Effector CD8-positive, alpha-beta T cell (primary cell): ENCODE measurements at regions not wholly inside any gene's neighbourhood (a gene's known extent, or its start where the extent isn't known, plus 50 kb on each side); places are given as distances from the start of the nearest gene placed in this dataset.
"Not testable (repeated sequence)": the region's sequence is repeated elsewhere in the genome, so short reads cannot be mapped to it uniquely, and the experiment has no call there.

Experiments
- DNase-seq: peaks from one replicate; lab custom pipeline; 2025; lab: John Stamatoyannopoulos, UW

DNA sequence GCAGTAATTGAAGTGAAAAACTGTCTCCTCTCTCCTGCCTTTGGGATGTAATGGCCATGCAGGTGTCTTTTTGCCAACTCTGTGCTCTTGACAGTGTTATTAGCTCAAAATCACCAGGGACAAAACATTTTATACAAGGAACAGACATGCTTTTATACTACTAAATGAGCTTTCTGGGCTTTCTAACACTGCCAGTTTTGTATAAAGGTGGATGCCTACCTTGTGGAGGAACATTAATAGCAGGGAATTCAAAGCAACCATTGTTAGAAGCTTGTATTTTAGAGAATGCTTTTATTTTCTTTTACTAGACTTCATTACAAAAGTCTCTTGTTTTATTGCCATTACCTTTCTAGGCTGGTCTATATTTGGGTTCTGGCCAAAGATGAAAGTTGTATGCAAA is 54.7 kb upstream of the ARSJ start:
- DNase-seq = no peak

DNA sequence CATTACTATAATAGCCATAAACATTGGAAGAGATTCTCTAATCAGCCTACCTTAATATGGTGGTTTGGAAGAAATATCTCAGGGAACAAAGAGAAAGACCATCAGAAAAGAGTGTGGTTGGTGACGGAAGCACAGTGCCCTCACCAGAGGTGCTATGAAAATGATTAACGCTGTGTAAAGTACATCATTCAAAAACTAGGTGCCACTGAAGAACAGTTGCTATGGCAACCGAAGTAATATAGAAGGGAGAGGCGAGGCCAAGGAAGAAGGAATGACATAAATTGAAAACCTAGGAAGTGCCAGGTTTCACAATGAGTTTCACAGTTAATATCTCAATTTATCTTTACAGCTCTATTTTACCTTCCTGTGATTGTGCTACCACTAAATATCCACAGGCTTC is 57.0 kb upstream of the ARSJ start:
- DNase-seq = no peak

- DNase-seq = no peak
Measured at GRCh38 chr4:114036864-114037263, 57.4 kb upstream of the ARSJ start.

DNA sequence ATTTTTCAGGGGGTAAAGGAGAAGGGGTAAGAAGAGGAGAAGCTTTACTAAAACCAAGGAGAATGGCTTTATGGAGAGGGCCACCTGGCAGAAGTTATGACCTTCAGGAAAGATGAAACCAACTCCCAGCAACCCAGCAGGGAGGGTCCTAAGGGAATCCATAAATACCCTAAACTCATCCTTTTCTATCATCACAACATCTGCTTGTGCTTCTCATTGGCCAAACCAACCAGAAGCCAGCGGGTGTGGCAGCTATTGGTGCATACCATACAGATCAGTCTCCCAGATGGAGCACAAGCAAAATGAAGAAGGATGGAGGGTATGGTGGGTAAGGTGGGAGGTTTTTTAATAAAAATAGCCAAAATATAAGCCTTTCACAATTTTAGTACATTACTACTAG is 58.5 kb upstream of the ARSJ start:
- no peak for DNase-seq

- no peak for DNase-seq
Measured at GRCh38 chr4:114038762-114039387, 59.4 kb upstream of the ARSJ start.

DNA sequence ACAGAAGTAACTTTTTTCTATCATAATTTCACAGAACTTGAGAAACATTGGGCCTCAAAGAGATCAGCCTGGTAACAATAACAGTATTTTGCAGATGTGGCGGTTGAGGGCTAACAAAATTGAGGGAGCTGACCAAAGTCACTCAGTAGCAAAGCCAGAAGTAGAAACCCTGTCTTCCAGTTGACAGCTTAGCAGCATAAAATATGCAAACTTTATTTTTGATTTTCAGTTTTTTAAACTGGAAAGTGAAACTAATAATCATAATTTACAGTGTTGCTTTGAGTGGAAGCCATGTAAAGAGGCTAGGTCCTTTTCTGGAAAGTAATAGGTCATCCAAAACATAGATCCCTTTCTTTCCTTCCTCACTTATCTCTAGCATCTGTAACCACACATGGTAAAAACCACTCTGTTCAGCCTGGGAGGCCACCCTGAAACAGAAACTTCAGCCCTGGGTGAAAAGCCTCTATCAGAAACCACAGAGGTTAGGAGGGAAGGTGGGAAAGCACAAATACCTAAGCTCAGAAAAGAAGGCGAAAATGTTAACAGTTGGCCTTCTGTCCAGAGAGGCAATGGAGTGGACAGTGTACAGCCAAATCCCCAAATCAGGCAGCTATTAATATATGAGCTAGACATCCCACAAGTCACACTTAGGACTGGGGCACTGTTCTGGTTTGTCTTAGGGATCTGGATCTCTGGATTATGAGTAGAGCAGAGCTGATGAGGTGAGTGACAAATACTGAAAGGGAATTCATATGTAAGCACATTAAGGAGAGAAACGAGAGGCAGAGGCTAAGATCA is 61.1 kb upstream of the ARSJ start:
- no peak for DNase-seq

- no peak for DNase-seq
Measured at GRCh38 chr4:114041117-114041475, 61.6 kb upstream of the ARSJ start.

- DNase-seq = no peak
Measured at GRCh38 chr4:114043116-114043515, 63.7 kb upstream of the ARSJ start.

DNA sequence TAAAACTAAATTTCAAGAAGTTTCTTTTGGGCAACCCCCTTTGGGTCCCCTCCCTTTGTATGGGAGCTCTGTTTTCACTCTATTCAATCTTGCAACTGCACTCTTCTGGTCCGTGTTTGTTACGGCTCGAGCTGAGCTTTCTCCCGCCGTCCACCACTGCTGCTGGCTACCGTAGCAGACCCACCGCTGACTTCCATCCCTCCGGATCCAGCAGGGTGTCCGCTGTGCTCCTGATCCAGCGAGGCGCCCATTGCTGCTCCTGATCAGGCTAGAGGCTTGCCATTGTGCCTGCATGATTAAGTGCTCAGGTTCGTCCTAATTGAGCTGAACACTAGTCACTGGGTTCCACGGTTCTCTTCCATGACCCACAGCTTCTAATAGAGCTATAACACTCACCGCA is 64.9 kb upstream of the ARSJ start:
- DNase-seq = not testable (repeated sequence)

- no peak for DNase-seq
Measured at GRCh38 chr4:114046331-114046730, 66.9 kb upstream of the ARSJ start.

DNA sequence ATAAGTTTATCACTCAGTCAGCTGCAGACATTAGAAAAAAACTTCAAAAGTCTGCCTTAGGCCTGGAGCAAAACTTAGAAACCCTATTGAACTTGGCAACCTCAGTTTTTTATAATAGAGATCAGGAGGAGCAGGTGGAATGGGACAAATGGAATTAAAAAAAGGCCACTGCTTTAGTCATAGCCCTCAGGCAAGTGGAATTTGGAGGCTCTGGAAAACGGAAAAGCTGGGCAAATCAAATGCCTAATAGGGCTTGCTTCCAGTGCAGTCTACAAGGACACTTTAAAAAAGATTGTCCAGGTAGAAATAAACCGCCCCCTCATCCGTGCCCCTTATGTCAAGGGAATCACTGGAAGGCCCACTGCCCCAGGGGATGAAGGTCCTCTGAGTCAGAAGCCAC is 68.7 kb upstream of the ARSJ start:
- DNase-seq = not testable (repeated sequence)

DNA sequence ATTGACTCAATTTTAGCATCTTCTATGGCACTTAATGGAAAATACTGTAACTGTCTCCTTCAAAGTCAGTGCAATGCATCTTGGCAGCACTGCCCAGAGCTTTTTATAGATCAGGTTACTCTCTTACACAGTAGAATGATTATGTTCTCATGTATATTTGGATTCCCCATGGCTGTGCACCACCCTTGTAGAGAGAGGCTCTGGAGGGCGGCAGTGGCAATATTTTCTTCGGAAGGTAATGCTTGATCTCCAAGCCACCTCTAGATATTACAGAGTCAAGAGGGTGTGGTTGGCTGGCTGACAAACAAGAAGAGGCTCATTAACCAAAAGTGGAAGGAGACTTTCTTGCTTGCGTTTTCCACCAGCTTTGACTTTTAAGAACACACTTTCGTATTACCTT is 72.8 kb upstream of the ARSJ start:
- DNase-seq = no peak

GRCh38 chr4:114056599-114056998 is 77.2 kb upstream of the ARSJ start:
- no peak for DNase-seq

DNA sequence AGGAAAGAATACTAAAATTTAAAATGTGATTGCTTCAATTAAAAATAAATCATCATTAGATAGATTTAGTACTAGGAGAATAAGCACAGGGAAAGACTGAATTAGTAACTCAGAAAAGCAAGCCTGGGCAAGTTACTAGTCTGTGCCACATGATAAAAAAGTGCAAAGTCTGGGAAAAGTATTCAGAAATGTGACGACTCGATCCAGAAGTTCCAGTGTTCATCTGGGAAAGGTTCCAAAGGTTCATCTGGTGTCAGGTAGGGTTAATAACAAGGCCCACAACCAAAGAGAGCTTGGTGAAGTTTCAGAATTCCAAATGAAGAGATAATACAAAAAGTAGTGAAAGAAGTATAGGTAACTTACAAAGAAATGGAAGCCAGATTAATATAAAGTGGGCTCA is 78.3 kb upstream of the ARSJ start:
- no peak for DNase-seq

GRCh38 chr4:114062499-114062898 is 83.1 kb upstream of the ARSJ start:
- DNase-seq = no peak

GRCh38 chr4:114072781-114073180 is 93.3 kb upstream of the ARSJ start:
- DNase-seq = no peak

DNA sequence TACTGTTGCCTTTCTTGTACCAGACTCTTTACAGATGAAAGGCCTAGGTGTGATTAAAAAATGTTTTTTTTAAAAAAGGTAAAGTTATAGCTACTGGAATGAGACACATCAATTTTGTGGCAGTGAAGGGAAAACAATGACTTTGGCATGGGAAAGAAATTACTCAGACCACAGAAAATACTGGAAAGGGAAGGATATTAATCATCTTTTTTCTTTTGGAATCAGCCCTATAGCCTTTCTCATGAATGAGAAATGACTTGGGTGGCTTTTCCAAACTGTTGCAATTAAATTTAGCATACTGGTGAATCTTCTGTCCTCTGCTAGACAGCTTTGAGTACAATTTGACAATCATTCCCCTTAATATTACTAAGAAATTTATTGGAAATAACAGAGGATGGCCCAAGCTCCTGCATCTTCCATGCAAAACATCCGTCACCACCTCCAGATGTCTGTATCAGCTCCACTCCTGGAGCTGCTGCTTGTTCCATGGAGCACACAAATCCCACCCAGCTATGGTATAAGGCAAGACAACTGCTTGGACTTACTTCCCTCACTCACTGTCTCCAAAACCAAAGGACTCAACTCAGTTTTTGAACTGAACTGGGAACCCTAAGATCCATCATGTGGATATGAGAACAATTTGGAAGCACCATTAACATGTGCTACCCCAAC is 97.6 kb upstream of the ARSJ start:
- DNase-seq = no peak

- no peak for DNase-seq
Measured at GRCh38 chr4:114077610-114078009, 98.2 kb upstream of the ARSJ start.

DNA sequence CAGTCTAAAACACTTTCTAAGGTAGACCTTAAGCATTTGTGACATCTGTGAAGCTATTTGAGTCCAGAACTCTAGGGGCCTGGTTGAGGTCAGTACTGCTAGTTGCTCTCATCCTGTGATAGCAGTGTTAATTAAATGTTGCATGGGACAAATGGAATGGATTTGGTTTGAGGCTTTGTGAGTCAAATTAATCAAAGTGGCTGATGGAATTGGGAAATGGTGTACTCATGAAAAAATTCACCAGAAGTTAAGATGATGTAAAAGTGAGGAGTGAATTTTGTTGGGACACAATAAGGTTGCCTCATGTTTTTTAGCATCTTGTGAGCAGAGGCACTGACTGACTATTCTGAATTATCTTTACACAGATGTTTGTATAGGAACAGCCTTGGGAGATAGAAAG is 99.2 kb upstream of the ARSJ start:
- DNase-seq = no peak

DNA sequence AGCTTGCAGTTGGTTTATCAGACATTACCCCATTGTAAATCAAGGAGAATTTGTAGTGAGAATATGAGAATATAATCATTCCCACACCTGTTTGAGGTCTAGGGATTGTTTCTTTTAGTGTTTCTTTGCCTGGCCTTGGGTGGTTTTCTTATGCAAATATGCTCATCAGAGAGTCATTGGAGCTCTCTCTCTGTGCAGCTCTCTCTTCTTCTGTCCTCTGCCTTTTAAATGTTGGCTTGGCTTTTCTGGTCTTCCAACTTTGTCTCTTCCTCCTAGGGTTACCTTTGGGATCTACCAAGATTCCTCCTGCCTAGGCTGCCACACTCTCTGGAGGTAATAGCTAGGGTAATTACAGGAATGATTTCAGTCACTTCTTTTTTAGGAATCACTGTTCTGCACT is 102.3 kb upstream of the ARSJ start:
- no peak for DNase-seq

GRCh38 chr4:114082348-114082747 is 102.9 kb upstream of the ARSJ start:
- DNase-seq = no peak

GRCh38 chr4:114085611-114086345 is 106.3 kb upstream of the ARSJ start:
- DNase-seq = no peak
